Neural progenitor cell (in vitro differentiated cells): ENCODE measurements at regions not wholly inside any gene's neighbourhood (a gene's known extent, or its start where the extent isn't known, plus 50 kb on each side); places are given as distances from the start of the nearest gene placed in this dataset.

Experiments used
- EZH2 ChIP-seq: fragments of 200-600 bp; sonication (generic); IDR thresholded peaks from 2 replicates; pipeline ENCODE4 v1.6.1; 2017; ENCODE audit warnings: antibody characterized with exemption, mild to moderate bottlenecking, moderate library complexity
- EZH2phosphoT487 ChIP-seq: fragments of 200-600 bp; sonication (generic); IDR thresholded peaks from 2 replicates; pipeline ENCODE4 v1.6.1; 2017; ENCODE audit warnings: antibody characterized with exemption
- TF ChIP-seq, protein P1 (sequence below): fragments of 200-600 bp; sonication (generic); IDR thresholded peaks from 2 replicates; pipeline ENCODE4 v1.5.1; 2017; ENCODE audit warnings: antibody characterized with exemption, mild to moderate bottlenecking

DNA sequence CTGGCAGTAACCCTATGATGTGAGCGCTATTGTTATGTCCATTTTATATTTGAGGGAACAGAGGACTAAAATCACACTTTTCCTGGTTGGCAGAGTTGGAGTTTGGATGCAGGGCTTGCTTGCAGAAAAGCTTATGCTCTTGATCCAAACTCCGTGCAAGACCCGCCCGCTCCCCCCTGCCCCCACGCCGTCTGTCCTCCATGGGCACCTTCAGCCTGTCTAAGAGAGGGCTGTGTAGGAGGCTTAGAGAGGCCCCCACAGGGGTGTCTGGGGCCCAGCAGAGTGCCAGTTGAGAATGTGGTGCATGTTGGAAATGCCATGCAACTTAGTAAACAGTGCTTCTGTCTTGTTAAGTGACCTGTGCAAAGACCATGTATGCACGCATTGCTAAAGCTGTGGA, 170.5 kb upstream of the NPY start:
- TF ChIP-seq, protein P1, sequence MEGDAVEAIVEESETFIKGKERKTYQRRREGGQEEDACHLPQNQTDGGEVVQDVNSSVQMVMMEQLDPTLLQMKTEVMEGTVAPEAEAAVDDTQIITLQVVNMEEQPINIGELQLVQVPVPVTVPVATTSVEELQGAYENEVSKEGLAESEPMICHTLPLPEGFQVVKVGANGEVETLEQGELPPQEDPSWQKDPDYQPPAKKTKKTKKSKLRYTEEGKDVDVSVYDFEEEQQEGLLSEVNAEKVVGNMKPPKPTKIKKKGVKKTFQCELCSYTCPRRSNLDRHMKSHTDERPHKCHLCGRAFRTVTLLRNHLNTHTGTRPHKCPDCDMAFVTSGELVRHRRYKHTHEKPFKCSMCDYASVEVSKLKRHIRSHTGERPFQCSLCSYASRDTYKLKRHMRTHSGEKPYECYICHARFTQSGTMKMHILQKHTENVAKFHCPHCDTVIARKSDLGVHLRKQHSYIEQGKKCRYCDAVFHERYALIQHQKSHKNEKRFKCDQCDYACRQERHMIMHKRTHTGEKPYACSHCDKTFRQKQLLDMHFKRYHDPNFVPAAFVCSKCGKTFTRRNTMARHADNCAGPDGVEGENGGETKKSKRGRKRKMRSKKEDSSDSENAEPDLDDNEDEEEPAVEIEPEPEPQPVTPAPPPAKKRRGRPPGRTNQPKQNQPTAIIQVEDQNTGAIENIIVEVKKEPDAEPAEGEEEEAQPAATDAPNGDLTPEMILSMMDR = no peak
- TF ChIP-seq EZH2phosphoT487 (no peak), EZH2 (no peak)
